Osteoblast (primary cell): ENCODE measurements at regions not wholly inside any gene's neighbourhood (a gene's known extent, or its start where the extent isn't known, plus 50 kb on each side); places are given as distances from the start of the nearest gene placed in this dataset.

ENCODE experiments used
- DNase-seq: peaks from one replicate; pipeline ENCODE4 v3.0.0; 2011; ENCODE audit warnings: low spot score, mixed read lengths; ENCODE audit not compliant: insufficient read length; ENCODE audit errors: missing footprints
- H2AFZ ChIP-seq: 2 replicates; pipeline ENCODE4 v1.6.0; 2011; ENCODE audit warnings: mild to moderate bottlenecking, low read length
- H3K27ac ChIP-seq: 2 replicates; pipeline ENCODE4 v1.5.1; 2011; ENCODE audit warnings: mild to moderate bottlenecking, low read depth, low read length, moderate library complexity
- H3K27me3 ChIP-seq: 2 replicates; pipeline ENCODE4 v1.6.0; 2012; ENCODE audit warnings: mild to moderate bottlenecking, control low read depth, inconsistent platforms, low read length, moderate library complexity; ENCODE audit not compliant: insufficient read depth
- H3K36me3 ChIP-seq: 2 replicates; pipeline ENCODE4 v1.5.1; 2011; ENCODE audit warnings: mild to moderate bottlenecking, low read length, control low read depth, moderate library complexity; ENCODE audit not compliant: insufficient read depth
- H3K4me1 ChIP-seq: 2 replicates; pipeline ENCODE4 v1.5.1; 2011; ENCODE audit warnings: mild to moderate bottlenecking, low read length, control low read depth, moderate library complexity; ENCODE audit not compliant: insufficient read depth
- H3K4me2 ChIP-seq: 2 replicates; pipeline ENCODE4 v1.6.0; 2011; ENCODE audit warnings: mild to moderate bottlenecking, low read length; ENCODE audit not compliant: insufficient read depth
- H3K4me3 ChIP-seq: fragments of 200-600 bp; sonication (generic); 3 replicates; pipeline ENCODE4 v1.5.1; 2012; ENCODE audit warnings: mild to moderate bottlenecking, low read length, inconsistent platforms; ENCODE audit not compliant: insufficient read depth
- H3K79me2 ChIP-seq: 2 replicates; pipeline ENCODE4 v1.6.0; 2012; ENCODE audit warnings: mild to moderate bottlenecking, low read length, control low read depth, inconsistent platforms; ENCODE audit not compliant: insufficient read depth
- H3K9me3 ChIP-seq: 2 replicates; pipeline ENCODE4 v1.5.1; 2011; ENCODE audit warnings: low read depth, low read length, control low read depth
- H4K20me1 ChIP-seq: 2 replicates; pipeline ENCODE4 v1.6.0; 2012; ENCODE audit warnings: mild to moderate bottlenecking, low read length, control low read depth; ENCODE audit not compliant: insufficient read depth
- TF ChIP-seq, protein P1 (sequence below): IDR thresholded peaks from 2 replicates; pipeline ENCODE4 v1.5.1; 2011; ENCODE audit warnings: mild to moderate bottlenecking, low read depth, low read length, moderate library complexity; ENCODE audit errors: extremely low read depth

DNA sequence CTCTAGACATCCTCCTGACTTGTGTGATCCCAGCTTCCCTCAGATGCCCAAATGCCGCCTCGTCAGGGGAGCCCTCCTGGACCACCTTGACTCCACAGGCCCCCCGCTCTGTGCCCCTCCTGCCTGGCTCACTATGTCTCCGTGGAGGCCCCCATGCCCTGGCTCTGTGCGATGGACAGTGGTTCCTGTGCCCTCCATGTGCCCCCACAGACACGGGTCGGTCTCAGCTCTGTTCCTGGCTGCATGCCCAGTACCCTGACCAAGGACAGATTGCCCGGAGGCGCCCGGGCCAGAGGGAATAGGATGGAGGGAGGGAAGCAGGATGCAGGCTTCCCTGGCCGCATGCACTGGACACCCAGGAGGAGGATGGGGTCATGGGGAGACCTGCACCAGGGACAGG, 1274.6 kb downstream of the BRD1 start:
- TF ChIP-seq, protein P1, sequence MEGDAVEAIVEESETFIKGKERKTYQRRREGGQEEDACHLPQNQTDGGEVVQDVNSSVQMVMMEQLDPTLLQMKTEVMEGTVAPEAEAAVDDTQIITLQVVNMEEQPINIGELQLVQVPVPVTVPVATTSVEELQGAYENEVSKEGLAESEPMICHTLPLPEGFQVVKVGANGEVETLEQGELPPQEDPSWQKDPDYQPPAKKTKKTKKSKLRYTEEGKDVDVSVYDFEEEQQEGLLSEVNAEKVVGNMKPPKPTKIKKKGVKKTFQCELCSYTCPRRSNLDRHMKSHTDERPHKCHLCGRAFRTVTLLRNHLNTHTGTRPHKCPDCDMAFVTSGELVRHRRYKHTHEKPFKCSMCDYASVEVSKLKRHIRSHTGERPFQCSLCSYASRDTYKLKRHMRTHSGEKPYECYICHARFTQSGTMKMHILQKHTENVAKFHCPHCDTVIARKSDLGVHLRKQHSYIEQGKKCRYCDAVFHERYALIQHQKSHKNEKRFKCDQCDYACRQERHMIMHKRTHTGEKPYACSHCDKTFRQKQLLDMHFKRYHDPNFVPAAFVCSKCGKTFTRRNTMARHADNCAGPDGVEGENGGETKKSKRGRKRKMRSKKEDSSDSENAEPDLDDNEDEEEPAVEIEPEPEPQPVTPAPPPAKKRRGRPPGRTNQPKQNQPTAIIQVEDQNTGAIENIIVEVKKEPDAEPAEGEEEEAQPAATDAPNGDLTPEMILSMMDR, result no peak
- Histone ChIP-seq H3K79me2 (no peaks in the 10 kb centered on the region), H3K9me3 (no peaks in the 10 kb centered on the region), H3K27me3 (no peaks in the 10 kb centered on the region), H4K20me1 (no peaks in the 10 kb centered on the region), H3K4me2 (no peak overlapping the region), H2AFZ (no peak overlapping the region), H3K36me3 (no peaks in the 10 kb centered on the region), H3K4me1 (no peaks in the 10 kb centered on the region), H3K27ac (no peak overlapping the region), H3K4me3 (no peak overlapping the region)
- DNase-seq, result no peak

DNA sequence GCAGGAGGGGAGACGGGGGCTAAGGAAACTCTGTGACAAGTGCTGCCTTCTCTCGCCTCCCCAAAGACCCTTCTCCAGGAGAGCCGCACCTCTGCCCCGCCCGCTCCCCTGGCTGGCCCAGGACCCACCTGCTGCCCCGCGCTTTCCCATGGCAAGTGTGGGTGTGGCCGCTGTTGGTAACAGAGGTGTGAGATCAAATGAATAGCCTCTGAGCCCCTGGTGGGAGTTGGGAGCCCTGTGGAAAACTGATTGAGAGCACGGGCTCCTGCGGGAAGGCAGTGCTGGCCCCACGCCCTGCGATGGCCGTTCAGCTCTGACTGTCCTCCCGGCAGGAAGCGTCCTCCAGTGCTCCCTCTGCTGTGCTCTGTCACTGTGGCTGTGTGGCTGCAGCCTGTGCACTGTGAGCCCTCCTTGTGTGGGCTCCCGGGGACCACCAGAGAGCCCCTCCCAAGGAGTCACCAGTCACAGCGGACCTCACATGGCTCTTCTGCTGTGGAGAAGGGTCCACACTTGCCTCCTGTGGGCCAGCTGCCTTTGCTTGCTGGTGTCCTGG, 1275.9 kb downstream of the BRD1 start:
- H2AFZ ChIP-seq, result no peak overlapping the region
- no peaks in the 10 kb centered on the region for H3K27me3 ChIP-seq
- no peaks in the 10 kb centered on the region for H3K36me3 ChIP-seq
- TF ChIP-seq, protein P1, result no peak
- no peaks in the 10 kb centered on the region for H4K20me1 ChIP-seq
- no peaks in the 10 kb centered on the region for H3K4me1 ChIP-seq
- no peaks in the 10 kb centered on the region for H3K79me2 ChIP-seq
- H3K9me3 ChIP-seq, result no peaks in the 10 kb centered on the region
- no peak for DNase-seq
- no peak overlapping the region for H3K4me2 ChIP-seq
- H3K27ac ChIP-seq, result no peak overlapping the region
- no peak overlapping the region for H3K4me3 ChIP-seq

DNA sequence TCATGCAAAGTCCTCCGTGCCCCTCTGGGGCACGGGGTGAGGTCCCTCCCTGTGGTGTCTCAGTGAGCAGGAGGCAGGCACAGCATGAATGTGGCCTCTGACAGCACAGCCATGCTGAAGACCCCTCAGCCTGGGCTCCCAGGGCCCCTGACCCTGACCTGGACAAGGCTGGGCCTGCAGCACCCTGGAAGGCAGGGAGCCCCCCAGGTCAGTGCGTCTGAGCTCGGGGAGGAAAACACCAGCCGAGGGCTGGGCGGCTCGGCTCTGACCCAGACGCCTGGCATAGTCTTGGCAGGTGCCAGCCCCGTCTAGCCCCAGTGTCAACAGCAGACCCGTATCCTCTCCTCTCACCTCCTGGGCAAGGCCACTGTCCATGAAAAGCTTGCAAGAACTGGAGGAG, 1276.6 kb downstream of the BRD1 start:
- Histone ChIP-seq H3K36me3 (no peaks in the 10 kb centered on the region), H3K4me2 (no peak overlapping the region), H2AFZ (no peak overlapping the region), H3K79me2 (no peaks in the 10 kb centered on the region), H3K4me1 (no peaks in the 10 kb centered on the region), H3K27me3 (no peaks in the 10 kb centered on the region), H3K4me3 (no peak overlapping the region), H3K27ac (no peak overlapping the region), H4K20me1 (no peaks in the 10 kb centered on the region), H3K9me3 (no peaks in the 10 kb centered on the region)
- DNase-seq, result no peak
- TF ChIP-seq, protein P1, result no peak

DNA sequence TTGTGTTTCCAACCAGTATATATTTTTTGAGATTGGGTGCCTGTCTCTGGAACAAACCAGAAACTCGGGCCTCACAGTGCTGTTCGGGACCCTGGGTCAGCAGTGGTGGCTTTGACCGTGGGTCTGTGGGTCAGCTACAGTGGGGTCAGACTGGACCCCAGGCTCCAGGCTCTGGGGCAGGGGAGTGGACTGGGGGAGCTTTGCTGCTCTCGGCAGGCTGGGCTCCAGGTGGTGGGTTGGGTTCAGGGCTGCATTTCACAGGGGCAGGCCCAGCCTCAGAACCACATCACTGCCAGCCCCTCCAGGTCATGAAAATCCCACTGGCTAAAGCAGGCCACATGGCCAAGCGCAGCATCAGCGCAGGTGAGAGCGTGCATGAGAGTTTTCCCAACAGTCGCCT, 1279.3 kb downstream of the BRD1 start:
- H3K4me3 ChIP-seq, result no peak overlapping the region
- H3K4me2 ChIP-seq, result no peak overlapping the region
- no peak overlapping the region for H2AFZ ChIP-seq
- no peaks in the 10 kb centered on the region for H3K27me3 ChIP-seq
- no peaks in the 10 kb centered on the region for H4K20me1 ChIP-seq
- no peaks in the 10 kb centered on the region for H3K9me3 ChIP-seq
- no peak for DNase-seq
- no peaks in the 10 kb centered on the region for H3K4me1 ChIP-seq
- TF ChIP-seq, protein P1, result no peak
- H3K79me2 ChIP-seq, result no peaks in the 10 kb centered on the region
- no peaks in the 10 kb centered on the region for H3K36me3 ChIP-seq
- H3K27ac ChIP-seq, result no peak overlapping the region
